ENCODE measurements at regions not wholly inside any gene's neighbourhood (a gene's known extent, or its start where the extent isn't known, plus 50 kb on each side); places are given as distances from the start of the nearest gene placed in this dataset.

DNA sequence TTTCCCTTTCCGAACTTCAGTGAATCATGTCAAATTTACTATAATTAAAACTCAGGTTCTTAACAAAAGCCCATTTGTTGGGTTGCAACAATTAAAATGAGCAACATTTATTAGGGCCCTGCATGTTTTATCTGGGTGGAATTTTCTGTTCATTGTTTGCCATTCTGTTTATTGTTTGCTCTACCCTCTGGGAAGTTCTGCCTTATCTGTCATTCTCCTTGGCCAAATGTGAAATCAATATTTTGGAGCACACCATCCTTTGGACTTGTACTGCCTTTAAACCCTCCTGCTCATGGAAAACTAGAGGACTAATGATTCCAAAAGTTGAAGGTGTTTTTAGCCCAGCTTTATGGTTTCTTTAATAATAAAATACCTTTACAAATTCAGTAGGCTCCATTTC lies 134.5 kb upstream of the KCND2 start:
- dilution Hi-C loops (cut with MboI; ENCODE audit: extremely low pct_ligation_motif_present, low sequenced_read_pairs): no loop called here
- Histone ChIP-seq H3K4me2 (ENCODE audit: control insufficient read depth, extremely low read depth, insufficient read depth, low read depth, low read length) (no peak overlapping the region), H3K9me1 (ENCODE audit: control insufficient read depth, extremely low read depth, insufficient read depth, low read length) (no peaks in the 10 kb centered on the region), H3K4me1 (ENCODE audit: control insufficient read depth, extremely low read depth, insufficient read depth, low read length) (no peaks in the 10 kb centered on the region), H2AFZ (ENCODE audit: control insufficient read depth, low read length) (no peak overlapping the region), H3K27ac (ENCODE audit: control insufficient read depth, insufficient read depth, low read length) (no peak overlapping the region), H3K79me2 (ENCODE audit: control insufficient read depth, insufficient read depth, low read length) (no peaks in the 10 kb centered on the region), H3K9ac (ENCODE audit: control insufficient read depth, extremely low read depth, insufficient read depth, low read length) (no peak overlapping the region), H4K20me1 (ENCODE audit: control insufficient read depth, extremely low read depth, insufficient read depth, low read length) (no peaks in the 10 kb centered on the region), H3K36me3 (ENCODE audit: control insufficient read depth in 2 of 2, extremely low read depth in 1 of 2, insufficient read depth in 2 of 2, low read length in 2 of 2) (no peaks in the 10 kb centered on the region), H3K4me3 (ENCODE audit: control insufficient read depth in 2 of 3, extremely low read depth in 1 of 3, insufficient read depth in 2 of 3, low read depth in 1 of 3, low read length in 3 of 3) (no peak overlapping the region), H3K27me3 (ENCODE audit: control insufficient read depth, extremely low read depth, insufficient read depth, low read length) (no peaks in the 10 kb centered on the region), H3K9me3 (ENCODE audit: control insufficient read depth, low read depth, low read length) (no peaks in the 10 kb centered on the region)
- FAIRE-seq (no peak), DNase-seq (ENCODE audit: low read depth, low spot score) (no peak)
- TF ChIP-seq EZH2 (IDR thresholded peaks at IDR 0.05; ENCODE audit: low read length): no peak
- TF ChIP-seq, protein P1, sequence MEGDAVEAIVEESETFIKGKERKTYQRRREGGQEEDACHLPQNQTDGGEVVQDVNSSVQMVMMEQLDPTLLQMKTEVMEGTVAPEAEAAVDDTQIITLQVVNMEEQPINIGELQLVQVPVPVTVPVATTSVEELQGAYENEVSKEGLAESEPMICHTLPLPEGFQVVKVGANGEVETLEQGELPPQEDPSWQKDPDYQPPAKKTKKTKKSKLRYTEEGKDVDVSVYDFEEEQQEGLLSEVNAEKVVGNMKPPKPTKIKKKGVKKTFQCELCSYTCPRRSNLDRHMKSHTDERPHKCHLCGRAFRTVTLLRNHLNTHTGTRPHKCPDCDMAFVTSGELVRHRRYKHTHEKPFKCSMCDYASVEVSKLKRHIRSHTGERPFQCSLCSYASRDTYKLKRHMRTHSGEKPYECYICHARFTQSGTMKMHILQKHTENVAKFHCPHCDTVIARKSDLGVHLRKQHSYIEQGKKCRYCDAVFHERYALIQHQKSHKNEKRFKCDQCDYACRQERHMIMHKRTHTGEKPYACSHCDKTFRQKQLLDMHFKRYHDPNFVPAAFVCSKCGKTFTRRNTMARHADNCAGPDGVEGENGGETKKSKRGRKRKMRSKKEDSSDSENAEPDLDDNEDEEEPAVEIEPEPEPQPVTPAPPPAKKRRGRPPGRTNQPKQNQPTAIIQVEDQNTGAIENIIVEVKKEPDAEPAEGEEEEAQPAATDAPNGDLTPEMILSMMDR (optimal IDR thresholded peaks at IDR 0.05 in 1 of 3, IDR thresholded peaks at IDR 0.05 in 1 of 3, conservative IDR thresholded peaks at IDR 0.05 in 1 of 3; ENCODE audit: extremely low read depth in 1 of 3, insufficient read depth in 2 of 3, low read length in 3 of 3): no peak

DNA sequence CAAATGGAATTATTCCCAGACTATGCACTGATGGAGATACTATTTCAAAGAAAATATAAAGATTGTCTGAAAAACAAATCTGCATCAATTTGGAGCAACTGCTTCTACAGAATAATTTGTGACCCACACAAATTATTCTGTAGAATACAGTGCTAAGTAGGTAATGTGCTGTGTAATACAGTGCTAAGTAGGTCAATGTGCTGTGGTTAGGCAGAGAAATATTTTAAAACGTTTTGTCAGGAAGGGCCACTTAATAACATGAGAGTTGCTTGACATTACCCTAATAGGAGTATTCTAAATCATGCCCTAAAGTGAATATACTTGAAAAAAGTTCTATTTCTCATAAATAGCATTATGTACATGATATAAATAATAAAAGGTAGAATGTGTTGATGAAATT lies 116.5 kb upstream of the KCND2 start:
- Histone ChIP-seq H3K79me2 (ENCODE audit: control insufficient read depth, insufficient read depth, low read length) (no peaks in the 10 kb centered on the region), H3K27ac (ENCODE audit: control insufficient read depth, insufficient read depth, low read length) (no peak overlapping the region), H3K36me3 (ENCODE audit: control insufficient read depth in 2 of 2, extremely low read depth in 1 of 2, insufficient read depth in 2 of 2, low read length in 2 of 2) (no peaks in the 10 kb centered on the region), H3K4me1 (ENCODE audit: control insufficient read depth, extremely low read depth, insufficient read depth, low read length) (no peaks in the 10 kb centered on the region), H3K9me1 (ENCODE audit: control insufficient read depth, extremely low read depth, insufficient read depth, low read length) (no peaks in the 10 kb centered on the region), H3K9ac (ENCODE audit: control insufficient read depth, extremely low read depth, insufficient read depth, low read length) (no peak overlapping the region), H3K9me3 (ENCODE audit: control insufficient read depth, low read depth, low read length) (no peaks in the 10 kb centered on the region), H3K4me3 (ENCODE audit: control insufficient read depth in 2 of 3, extremely low read depth in 1 of 3, insufficient read depth in 2 of 3, low read depth in 1 of 3, low read length in 3 of 3) (no peak overlapping the region), H4K20me1 (ENCODE audit: control insufficient read depth, extremely low read depth, insufficient read depth, low read length) (no peaks in the 10 kb centered on the region), H2AFZ (ENCODE audit: control insufficient read depth, low read length) (no peak overlapping the region), H3K4me2 (ENCODE audit: control insufficient read depth, extremely low read depth, insufficient read depth, low read depth, low read length) (no peak overlapping the region), H3K27me3 (ENCODE audit: control insufficient read depth, extremely low read depth, insufficient read depth, low read length) (no peaks in the 10 kb centered on the region)
- DNase-seq (ENCODE audit: low read depth, low spot score) (no peak), FAIRE-seq (no peak)
- dilution Hi-C loops (cut with MboI; ENCODE audit: extremely low pct_ligation_motif_present, low sequenced_read_pairs): no loop called here
- TF ChIP-seq, protein P1 (optimal IDR thresholded peaks at IDR 0.05 in 1 of 3, IDR thresholded peaks at IDR 0.05 in 1 of 3, conservative IDR thresholded peaks at IDR 0.05 in 1 of 3; ENCODE audit: extremely low read depth in 1 of 3, insufficient read depth in 2 of 3, low read length in 3 of 3): no peak
- no peak for TF ChIP-seq EZH2 (IDR thresholded peaks at IDR 0.05; ENCODE audit: low read length)

All from keratinocyte (primary cell).